ENCODE measurements at regions not wholly inside any gene's neighbourhood (a gene's known extent, or its start where the extent isn't known, plus 50 kb on each side); places are given as distances from the start of the nearest gene placed in this dataset.

- TF ChIP-seq PATZ1 (CRISPR knock-in tag; IDR thresholded peaks at IDR 0.05; ENCODE audit: borderline replicate concordance) (no peak), ZNF565 (CRISPR knock-in tag; conservative IDR thresholded peaks at IDR 0.05; ENCODE audit: low read depth) (no peak), TOX (CRISPR knock-in tag; IDR thresholded peaks at IDR 0.05; ENCODE audit: borderline replicate concordance) (no peak), GLIS3 (CRISPR knock-in tag; IDR thresholded peaks at IDR 0.05) (no peak), ARNTL (CRISPR knock-in tag; IDR thresholded peaks at IDR 0.05; ENCODE audit: borderline replicate concordance, low read depth) (no peak), ZNF70 (CRISPR knock-in tag; IDR thresholded peaks at IDR 0.05) (no peak), POU6F1 (CRISPR knock-in tag; IDR thresholded peaks at IDR 0.05; ENCODE audit: borderline replicate concordance, low read depth) (no peak), RARB (CRISPR knock-in tag; IDR thresholded peaks at IDR 0.05) (no peak), BACH2 (CRISPR knock-in tag; IDR thresholded peaks at IDR 0.05; ENCODE audit: borderline replicate concordance) (no peak), ESRRG (CRISPR knock-in tag; IDR thresholded peaks at IDR 0.05) (no peak), PPARA (CRISPR knock-in tag; IDR thresholded peaks at IDR 0.05; ENCODE audit: borderline replicate concordance) (no peak), ISL1 (CRISPR knock-in tag; IDR thresholded peaks at IDR 0.05) (no peak), OSR1 (CRISPR knock-in tag; IDR thresholded peaks at IDR 0.05) (no peak), ZC3H10 (CRISPR knock-in tag; IDR thresholded peaks at IDR 0.05) (no peak), ZFP3 (CRISPR knock-in tag; IDR thresholded peaks at IDR 0.05) (no peak), CSRNP3 (CRISPR knock-in tag; IDR thresholded peaks at IDR 0.05) (no peak), ZFP30 (CRISPR knock-in tag; IDR thresholded peaks at IDR 0.05) (no peak)
- TF ChIP-seq, protein P1, sequence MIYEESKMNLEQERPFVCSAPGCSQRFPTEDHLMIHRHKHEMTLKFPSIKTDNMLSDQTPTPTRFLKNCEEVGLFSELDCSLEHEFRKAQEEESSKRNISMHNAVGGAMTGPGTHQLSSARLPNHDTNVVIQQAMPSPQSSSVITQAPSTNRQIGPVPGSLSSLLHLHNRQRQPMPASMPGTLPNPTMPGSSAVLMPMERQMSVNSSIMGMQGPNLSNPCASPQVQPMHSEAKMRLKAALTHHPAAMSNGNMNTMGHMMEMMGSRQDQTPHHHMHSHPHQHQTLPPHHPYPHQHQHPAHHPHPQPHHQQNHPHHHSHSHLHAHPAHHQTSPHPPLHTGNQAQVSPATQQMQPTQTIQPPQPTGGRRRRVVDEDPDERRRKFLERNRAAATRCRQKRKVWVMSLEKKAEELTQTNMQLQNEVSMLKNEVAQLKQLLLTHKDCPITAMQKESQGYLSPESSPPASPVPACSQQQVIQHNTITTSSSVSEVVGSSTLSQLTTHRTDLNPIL (CRISPR knock-in tag; IDR thresholded peaks at IDR 0.05; ENCODE audit: low read depth) = no peak
- TF ChIP-seq, protein P2, sequence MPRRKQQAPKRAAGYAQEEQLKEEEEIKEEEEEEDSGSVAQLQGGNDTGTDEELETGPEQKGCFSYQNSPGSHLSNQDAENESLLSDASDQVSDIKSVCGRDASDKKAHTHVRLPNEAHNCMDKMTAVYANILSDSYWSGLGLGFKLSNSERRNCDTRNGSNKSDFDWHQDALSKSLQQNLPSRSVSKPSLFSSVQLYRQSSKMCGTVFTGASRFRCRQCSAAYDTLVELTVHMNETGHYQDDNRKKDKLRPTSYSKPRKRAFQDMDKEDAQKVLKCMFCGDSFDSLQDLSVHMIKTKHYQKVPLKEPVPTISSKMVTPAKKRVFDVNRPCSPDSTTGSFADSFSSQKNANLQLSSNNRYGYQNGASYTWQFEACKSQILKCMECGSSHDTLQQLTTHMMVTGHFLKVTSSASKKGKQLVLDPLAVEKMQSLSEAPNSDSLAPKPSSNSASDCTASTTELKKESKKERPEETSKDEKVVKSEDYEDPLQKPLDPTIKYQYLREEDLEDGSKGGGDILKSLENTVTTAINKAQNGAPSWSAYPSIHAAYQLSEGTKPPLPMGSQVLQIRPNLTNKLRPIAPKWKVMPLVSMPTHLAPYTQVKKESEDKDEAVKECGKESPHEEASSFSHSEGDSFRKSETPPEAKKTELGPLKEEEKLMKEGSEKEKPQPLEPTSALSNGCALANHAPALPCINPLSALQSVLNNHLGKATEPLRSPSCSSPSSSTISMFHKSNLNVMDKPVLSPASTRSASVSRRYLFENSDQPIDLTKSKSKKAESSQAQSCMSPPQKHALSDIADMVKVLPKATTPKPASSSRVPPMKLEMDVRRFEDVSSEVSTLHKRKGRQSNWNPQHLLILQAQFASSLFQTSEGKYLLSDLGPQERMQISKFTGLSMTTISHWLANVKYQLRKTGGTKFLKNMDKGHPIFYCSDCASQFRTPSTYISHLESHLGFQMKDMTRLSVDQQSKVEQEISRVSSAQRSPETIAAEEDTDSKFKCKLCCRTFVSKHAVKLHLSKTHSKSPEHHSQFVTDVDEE (CRISPR knock-in tag; IDR thresholded peaks at IDR 0.05) = no peak
- ATAC-seq = no peak
Measured at GRCh38 chr13:107906131-107906530, 309.2 kb downstream of the LIG4 start.

GRCh38 chr13:107901996-107902562 lies 313.3 kb downstream of the LIG4 start:
- TF ChIP-seq PATZ1 (CRISPR knock-in tag; IDR thresholded peaks at IDR 0.05; ENCODE audit: borderline replicate concordance) (no peak), ESRRG (CRISPR knock-in tag; IDR thresholded peaks at IDR 0.05) (no peak), PPARA (CRISPR knock-in tag; IDR thresholded peaks at IDR 0.05; ENCODE audit: borderline replicate concordance) (no peak), CSDC2 (CRISPR knock-in tag; IDR thresholded peaks at IDR 0.05) (no peak)
- TF ChIP-seq, protein P2 (CRISPR knock-in tag; IDR thresholded peaks at IDR 0.05) = no peak
- ATAC-seq = no peak
